ENCODE measurements at regions not wholly inside any gene's neighbourhood (a gene's known extent, or its start where the extent isn't known, plus 50 kb on each side); places are given as distances from the start of the nearest gene placed in this dataset.

GRCh38 chr6:9744119-9744518 lies 670.8 kb downstream of the TFAP2A start:
- no peak overlapping the region for H2BK15ac ChIP-seq (ENCODE audit: low read depth, low read length)
- ATAC-seq (ENCODE audit: low read depth), result no peak
- WGBS, 2 experiments (ENCODE audit: extremely low coverage in 2 of 2, insufficient read length in 1 of 2), result no CpG with 5 or more reads among the region's 3 CpGs
- no peak overlapping the region for H3K14ac ChIP-seq (replicated peaks; ENCODE audit: low read depth, low read length)
- in situ Hi-C loops (cut with MboI; ENCODE audit: low sequenced_read_pairs) (no loop called here), intact Hi-C loops (cut with micrococcal nuclease) (no loop called here), dilution Hi-C loops (cut with HindIII; ENCODE audit: low sequenced_read_pairs, unreplicated experiment) (no loop called here)
- H3K18ac ChIP-seq (ENCODE audit: low read depth, low read length), result no peak overlapping the region
- no peak overlapping the region for H2AK9ac ChIP-seq (replicated peaks; ENCODE audit: low read depth, low read length, poor library complexity)
- H3K79me1 ChIP-seq (ENCODE audit: low read depth in 1 of 2, low read length in 2 of 2), result no peaks in the 10 kb centered on the region
- H4K8ac ChIP-seq (ENCODE audit: low read depth in 2 of 2, low read length in 2 of 2), result no peak overlapping the region
- H3K27me3 ChIP-seq (ENCODE audit: control insufficient read depth, insufficient read depth, low read length), result no peaks in the 10 kb centered on the region
- no peak overlapping the region for H3K4me2 ChIP-seq (ENCODE audit: low read depth, low read length)
- no peaks in the 10 kb centered on the region for H4K20me1 ChIP-seq (ENCODE audit: insufficient read depth, low read length)
- no peak overlapping the region for H3K4ac ChIP-seq (ENCODE audit: low read depth, low read length)
- H3K27ac ChIP-seq (ENCODE audit: insufficient read depth, low read length), result no peak overlapping the region
- no peaks in the 10 kb centered on the region for H3K9me3 ChIP-seq (ENCODE audit: control insufficient read depth, insufficient read depth, low read length)
- H2BK5ac ChIP-seq (ENCODE audit: low read depth, low read length, poor library complexity, severe bottlenecking), result no peak overlapping the region
- H3K4me3 ChIP-seq (ENCODE audit: insufficient read depth, low read depth, low read length), result no peak overlapping the region
- no peak overlapping the region for H4K5ac ChIP-seq (ENCODE audit: low read depth, low read length)
- H3K4me1 ChIP-seq (ENCODE audit: control insufficient read depth, insufficient read depth, low read length), result no peaks in the 10 kb centered on the region
- no peak overlapping the region for H4K91ac ChIP-seq (ENCODE audit: insufficient read depth, low read depth, low read length)
- TF ChIP-seq CEBPB (IDR thresholded peaks at IDR 0.05; ENCODE audit: low read depth, low read length), result no peak
- TF ChIP-seq RAD21 (IDR thresholded peaks at IDR 0.05; ENCODE audit: low read length), result no peak
- no peak for TF ChIP-seq BHLHE40 (IDR thresholded peaks at IDR 0.05; ENCODE audit: low read depth, low read length)
- no peak for TF ChIP-seq NFE2L2 (IDR thresholded peaks at IDR 0.05; ENCODE audit: low read depth, low read length)
- TF ChIP-seq FOS (IDR thresholded peaks at IDR 0.05; ENCODE audit: low read depth, low read length), result no peak
- TF ChIP-seq CHD1 (IDR thresholded peaks at IDR 0.05; ENCODE audit: low read depth, low read length), result no peak
- no peak for TF ChIP-seq MXI1 (IDR thresholded peaks at IDR 0.05; ENCODE audit: borderline replicate concordance, low read depth, low read length)
- no peak for TF ChIP-seq MAZ (IDR thresholded peaks at IDR 0.05; ENCODE audit: borderline replicate concordance, low read depth, low read length)
- TF ChIP-seq RFX5 (IDR thresholded peaks at IDR 0.05; ENCODE audit: low read depth, low read length), result no peak
- TF ChIP-seq POLR2A (IDR thresholded peaks at IDR 0.05; ENCODE audit: low read depth, low read length), result no peak
- TF ChIP-seq RCOR1 (IDR thresholded peaks at IDR 0.05; ENCODE audit: insufficient replicate concordance, low read length), result no peak
- TF ChIP-seq SMC3 (IDR thresholded peaks at IDR 0.05; ENCODE audit: low read depth, low read length), result no peak
- no TSS peak for BruUV-seq (replicated peaks)
- H2AK5ac ChIP-seq (ENCODE audit: low read depth, low read length), result no peak overlapping the region
- ChIA-PET POLR2A (ENCODE audit: unreplicated experiment) (no interaction called here), CTCF (no interaction called here)
- DNase-seq, result no peak
- no peaks in the 10 kb centered on the region for H3K36me3 ChIP-seq (ENCODE audit: control insufficient read depth, insufficient read depth, low read length)
- no peak overlapping the region for H3K9ac ChIP-seq (ENCODE audit: low read depth, low read length)
- no peaks in the 10 kb centered on the region for H3K9me1 ChIP-seq (ENCODE audit: insufficient read depth, low read length)
- H3K23ac ChIP-seq (ENCODE audit: low read depth, low read length), result no peak overlapping the region
- H2BK120ac ChIP-seq (ENCODE audit: low read depth, low read length), result no peak overlapping the region
- H2AFZ ChIP-seq (replicated peaks; ENCODE audit: low read length, poor library complexity), result no peak overlapping the region
- H3K56ac ChIP-seq (ENCODE audit: extremely low read depth, insufficient read depth, low read length), result no peak overlapping the region
- H2BK20ac ChIP-seq (ENCODE audit: low read depth, low read length), result no peak overlapping the region
